Neural progenitor cell (in vitro differentiated cells): ENCODE measurements at regions not wholly inside any gene's neighbourhood (a gene's known extent, or its start where the extent isn't known, plus 50 kb on each side); places are given as distances from the start of the nearest gene placed in this dataset.

Experiments
- CTCF ChIP-seq: fragments of 200-600 bp; sonication (generic); IDR thresholded peaks from 2 replicates; pipeline ENCODE4 v1.5.1; 2017; ENCODE audit warnings: antibody characterized with exemption, mild to moderate bottlenecking
- EZH2 ChIP-seq: fragments of 200-600 bp; sonication (generic); IDR thresholded peaks from 2 replicates; pipeline ENCODE4 v1.6.1; 2017; ENCODE audit warnings: antibody characterized with exemption, mild to moderate bottlenecking, moderate library complexity
- EZH2phosphoT487 ChIP-seq: fragments of 200-600 bp; sonication (generic); IDR thresholded peaks from 2 replicates; pipeline ENCODE4 v1.6.1; 2017; ENCODE audit warnings: antibody characterized with exemption

- TF ChIP-seq CTCF (no peak), EZH2 (no peak), EZH2phosphoT487 (no peak)
Observed at GRCh38 chr10:78934994-78935602, 133.7 kb upstream of the ZMIZ1 start.
